Glomerular visceral epithelial cell (primary cell): ENCODE measurements at regions not wholly inside any gene's neighbourhood (a gene's known extent, or its start where the extent isn't known, plus 50 kb on each side); places are given as distances from the start of the nearest gene placed in this dataset.

Experiments used
- DNase-seq: peaks from one replicate; pipeline ENCODE4 v3.0.0-alpha.2; 2016; ENCODE audit errors: extremely low spot score

DNA sequence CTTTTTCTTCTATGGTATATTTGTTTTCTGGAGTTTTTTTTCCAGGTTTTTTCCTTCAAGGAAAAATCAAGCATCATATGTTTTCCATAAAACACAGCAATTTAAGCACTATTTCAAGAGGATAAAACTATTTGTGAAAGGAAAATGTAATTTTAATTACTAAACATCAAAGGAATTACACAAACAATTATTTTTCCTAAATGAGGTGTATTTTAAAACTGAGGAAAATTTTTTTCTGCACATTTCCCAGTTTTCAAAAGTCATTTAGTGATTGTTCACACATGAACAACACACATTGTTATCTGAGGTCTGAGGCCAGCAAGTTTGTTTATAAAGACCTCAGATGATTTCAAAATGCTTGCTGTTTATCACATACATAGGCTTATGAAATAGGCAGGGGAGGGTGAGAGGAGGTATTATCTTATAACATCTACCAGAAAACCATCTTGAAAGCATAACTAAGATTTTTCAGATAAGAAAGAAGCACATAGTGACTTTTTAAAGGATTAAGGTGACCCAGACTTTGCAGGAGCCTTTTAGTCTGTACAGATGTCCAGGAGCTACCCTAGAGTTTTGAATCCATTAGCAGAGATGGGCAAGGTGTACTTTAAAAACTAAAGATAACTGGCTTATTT, 381.6 kb downstream of the GJA1 start:
- no peak for DNase-seq

DNA sequence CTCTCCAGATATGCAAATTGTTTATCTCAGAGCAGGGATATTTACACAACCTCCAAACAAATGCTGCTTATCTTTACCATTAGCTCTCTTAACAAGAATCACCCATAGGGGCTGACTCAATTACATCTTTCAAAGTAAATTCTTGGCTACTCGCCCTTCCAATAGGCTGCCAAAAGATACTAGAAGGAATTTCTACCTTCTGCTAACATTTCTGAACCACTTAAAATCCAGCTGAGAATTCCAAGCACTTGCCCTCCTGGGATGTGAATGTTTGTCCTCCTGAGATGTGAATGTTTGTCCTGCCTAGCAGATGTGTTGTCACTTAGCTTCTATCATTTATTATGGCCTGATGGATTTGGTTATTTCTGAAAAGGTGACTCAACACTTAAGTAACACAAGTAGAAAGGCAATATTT, 388.0 kb downstream of the GJA1 start:
- peak; percentile 16 for DNase-seq

DNA sequence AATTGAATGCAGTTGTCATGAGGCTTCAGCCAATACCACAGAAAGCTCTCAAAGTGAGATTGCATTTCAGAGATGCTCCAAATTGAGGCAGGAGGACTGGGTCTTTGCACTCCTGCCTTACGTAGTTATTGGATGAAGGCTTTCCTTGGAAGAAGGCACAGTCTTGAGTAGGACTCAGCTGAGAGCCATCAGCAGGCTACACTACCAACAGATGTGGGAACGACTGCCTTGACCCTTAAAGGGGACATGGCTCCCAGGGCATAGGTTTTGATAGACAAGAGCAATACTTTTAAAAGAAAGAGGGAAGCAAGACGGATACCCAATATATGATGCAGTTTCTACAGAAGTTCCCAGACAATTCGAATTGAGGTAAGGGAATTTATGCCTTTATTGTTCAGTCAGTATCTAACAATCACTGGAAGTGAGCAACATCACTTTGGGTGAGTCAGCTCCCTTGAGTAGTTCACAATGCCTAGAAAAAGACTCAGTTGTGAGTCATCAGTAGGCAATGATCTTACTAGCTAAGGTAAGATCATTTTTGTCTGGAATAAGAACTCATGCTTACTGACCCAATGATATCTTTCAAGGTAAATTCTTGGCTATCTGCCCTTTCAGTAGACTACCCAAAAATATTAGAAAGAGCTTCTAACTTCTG, 390.8 kb downstream of the GJA1 start:
- peak; percentile 72 for DNase-seq

DNA sequence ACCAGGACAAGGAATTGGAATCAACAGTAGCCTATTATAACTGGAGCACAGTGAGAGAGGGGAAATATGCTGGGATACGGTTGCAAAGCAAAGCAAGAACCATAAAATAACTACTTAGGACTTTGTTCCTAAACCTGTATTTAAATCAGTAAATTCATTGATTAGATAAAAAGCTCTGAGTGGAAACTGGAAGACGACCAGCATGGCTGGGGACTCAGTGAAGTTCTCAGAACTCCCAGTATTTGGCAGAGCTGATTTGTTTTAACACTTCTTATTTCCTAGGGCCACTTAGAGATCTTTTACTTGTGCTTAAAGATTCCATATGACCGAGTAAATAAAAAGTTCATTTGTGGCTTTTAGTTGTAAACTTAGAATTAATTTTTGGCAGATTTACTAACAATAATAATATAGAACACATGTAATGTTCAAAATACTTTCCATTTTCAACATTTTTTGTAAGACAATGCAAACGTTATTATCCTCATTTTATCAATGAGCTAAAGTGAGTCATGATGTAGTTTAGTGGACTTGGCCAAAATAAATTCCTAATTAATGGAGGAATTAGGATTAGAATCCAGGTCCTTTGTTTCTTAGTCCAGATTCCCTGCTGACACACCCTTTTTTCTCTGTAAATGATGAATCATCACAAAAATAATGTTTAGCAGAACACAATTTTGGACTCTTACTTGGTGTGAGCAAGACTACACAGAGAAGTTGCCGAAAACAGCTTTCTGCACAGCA, 392.9 kb downstream of the GJA1 start:
- no peak for DNase-seq

DNA sequence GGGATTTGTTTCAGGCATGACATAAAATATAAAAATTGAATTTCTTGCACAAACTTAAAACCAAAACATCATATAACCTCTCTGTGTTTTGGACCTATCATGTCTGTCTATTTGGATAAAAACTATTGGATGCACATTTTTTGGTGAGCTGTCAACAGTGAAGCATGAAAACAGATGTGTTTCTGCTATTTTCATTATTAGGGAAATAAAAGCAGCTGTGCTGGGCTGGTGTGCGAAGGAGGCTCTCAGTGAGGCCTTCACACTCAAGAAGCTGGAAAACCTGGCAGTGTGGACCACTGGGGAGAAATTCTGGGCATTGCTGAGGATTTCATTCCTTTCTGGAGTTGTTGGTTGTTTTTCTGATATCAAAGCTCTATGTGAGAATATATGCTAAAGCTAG, 395.3 kb downstream of the GJA1 start:
- no peak for DNase-seq

DNA sequence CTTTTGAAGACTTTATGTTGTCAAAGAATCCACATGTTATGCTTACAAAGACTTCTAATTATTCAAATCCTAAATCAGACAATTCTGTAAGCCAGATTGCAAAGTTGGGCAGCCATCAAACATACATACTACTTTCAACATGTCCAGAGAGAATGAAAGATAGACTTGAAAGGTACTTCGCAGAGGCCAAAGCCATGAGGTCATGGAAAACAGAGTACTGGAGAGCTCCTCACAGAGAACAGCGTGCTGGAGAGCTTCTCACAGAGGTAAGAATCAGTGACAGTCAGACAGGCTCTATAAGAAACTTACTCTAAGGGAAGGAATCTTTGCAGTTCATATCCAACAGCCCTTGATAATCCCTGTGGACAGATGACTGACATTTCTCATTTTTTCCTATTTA, 400.2 kb downstream of the GJA1 start:
- DNase-seq, result no peak

DNA sequence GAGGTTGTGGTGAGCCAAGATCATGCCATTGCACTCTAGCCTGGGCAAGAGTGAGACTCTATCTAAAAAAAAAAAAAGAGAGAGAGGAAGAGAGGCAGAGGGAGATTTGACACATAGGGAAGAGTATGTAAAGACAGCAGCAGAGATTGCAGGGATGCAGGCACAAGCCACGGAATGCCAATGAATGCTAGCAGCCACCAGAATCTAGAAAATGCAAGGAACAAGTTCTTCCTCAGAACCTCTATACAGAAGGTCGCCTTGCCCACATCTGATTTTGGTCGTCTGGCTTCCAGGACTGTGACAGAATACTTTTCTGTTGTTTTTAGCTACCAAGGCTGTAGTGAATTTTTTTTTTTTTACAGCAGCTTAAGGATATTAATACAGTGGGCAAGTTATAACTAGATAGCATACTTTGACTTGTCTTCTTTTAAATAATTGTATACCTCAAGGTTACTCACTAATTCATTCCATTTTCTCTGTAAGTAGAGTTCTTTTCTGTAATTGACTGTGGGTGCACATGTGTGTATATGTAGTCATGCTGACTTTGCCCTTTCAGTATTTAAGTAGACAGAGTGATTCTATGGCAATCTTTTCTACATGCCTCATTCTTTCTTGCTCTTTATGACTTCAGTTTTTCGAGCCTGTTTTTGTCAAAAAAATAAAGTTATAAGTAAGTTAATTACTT, 402.2 kb downstream of the GJA1 start:
- DNase-seq, result no peak

DNA sequence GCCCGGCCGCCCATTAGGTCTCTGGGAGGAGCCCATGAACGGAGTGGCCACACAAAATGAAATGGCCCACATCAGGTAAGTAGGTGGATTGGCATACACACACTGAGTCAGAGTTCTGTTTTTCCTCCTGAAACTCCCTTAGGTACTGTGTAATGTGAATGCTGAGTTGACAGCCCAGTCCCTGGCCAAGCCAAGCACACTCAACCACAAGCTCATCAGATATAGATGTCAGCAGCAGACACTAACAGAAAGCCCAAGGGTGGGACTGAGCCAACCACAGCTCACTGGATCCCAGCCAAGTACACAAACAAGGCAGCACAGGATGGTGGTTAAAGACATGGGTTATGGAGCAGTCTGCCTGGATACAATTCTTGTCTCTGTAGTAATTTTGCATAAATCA, 403.4 kb downstream of the GJA1 start:
- peak; percentile 88 for DNase-seq

DNA sequence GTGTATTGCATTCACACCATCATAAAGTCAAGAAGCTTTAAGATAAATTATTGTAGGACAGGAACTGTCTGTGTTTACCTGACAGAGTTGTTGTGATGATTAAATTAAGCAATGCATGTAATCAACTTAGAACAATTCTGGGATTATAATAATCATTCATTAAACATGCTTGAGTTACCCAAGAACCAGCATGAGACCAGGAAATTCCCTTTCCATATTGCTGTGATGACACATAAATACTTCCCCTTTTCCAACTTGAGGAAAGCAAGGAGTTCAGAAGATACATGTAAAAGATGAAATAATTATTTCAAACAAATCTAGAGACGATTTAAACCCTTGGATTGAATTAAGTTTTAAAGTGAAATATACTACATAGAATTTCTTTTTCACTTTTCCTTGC, 404.4 kb downstream of the GJA1 start:
- no peak for DNase-seq

DNA sequence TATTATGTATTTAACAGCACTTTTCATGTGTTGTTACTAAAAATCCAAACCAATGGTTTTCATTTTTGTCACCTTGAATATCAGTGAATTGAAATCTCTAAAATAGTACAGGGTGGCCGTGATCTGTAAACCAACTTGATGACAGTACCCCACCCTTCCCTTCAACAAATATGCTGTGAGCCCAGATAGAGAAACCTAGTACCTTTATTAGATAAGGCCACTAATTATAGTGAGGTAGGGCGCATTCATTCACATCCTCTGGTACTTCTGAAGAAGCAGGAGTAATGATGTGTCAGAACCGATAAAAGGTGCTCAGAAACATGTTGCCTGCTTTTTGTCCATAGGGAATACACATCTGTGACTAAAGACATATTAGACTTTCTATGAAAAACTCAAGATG, 409.5 kb downstream of the GJA1 start:
- DNase-seq, result no peak

DNA sequence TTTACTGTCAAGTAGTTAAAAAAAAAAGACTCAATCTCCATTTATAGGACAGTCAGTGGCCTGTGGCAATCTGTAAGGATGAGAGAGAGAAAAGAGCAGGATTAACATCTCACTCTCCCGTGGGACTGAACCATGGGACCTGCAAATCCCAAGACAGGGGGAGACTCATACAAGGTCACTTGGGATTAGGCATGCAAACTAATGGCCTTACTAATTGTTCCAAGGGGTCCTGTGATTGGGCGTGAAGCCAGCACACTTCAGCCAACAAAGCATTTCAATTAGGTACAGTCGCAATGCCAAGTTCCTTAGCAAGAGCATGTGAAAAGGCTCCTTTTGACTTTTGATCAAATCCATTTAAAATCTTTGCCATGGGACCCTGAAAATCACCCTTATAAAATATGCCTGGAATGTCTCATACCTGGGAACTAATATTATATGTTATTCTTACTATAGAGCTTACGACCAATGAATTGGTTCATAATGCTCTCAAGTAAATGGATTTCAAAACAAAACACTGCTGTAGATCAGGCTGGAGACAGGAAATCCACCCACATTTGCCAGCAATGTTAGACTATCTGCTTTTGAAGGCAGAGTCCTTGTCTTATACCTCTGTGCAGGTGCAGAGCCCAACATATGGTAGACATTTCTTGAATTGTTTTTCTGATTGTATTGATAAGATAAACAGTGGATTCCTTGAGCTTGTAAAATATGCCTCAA, 412.5 kb downstream of the GJA1 start:
- DNase-seq, result no peak

DNA sequence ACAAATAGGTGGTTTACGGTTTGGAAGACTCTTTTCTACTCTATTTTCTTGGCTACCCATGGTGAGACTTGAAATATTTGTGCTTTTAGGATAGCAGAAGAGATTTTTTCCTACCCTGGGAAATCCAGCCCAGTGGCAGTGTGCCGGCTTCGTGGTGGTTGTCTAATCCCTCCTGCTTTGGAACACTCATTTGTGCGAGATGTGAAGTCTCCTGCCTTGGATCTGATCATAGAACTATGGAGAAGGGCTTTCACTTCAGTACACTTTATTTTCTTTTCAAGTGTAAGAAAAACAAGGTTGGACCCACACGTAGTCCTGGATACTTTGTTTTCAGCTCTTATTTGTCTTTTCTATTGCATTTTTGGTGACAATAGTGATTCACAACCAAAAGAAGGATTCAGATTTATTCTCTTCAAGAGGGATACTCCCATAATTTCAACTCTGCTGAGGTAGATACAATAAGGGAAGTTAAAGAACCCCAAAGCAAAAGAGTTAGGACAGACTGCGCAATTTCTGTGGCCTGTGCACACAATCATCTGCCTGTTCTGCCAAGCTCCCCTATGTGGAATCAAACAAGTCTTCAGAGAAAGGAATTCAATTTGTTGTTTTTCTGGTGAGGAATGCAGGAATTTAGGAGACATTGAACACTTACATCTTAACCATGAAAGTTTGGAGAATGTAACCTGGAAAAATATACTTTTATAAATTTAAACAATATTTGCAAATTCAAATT, 413.2 kb downstream of the GJA1 start:
- no peak for DNase-seq

DNA sequence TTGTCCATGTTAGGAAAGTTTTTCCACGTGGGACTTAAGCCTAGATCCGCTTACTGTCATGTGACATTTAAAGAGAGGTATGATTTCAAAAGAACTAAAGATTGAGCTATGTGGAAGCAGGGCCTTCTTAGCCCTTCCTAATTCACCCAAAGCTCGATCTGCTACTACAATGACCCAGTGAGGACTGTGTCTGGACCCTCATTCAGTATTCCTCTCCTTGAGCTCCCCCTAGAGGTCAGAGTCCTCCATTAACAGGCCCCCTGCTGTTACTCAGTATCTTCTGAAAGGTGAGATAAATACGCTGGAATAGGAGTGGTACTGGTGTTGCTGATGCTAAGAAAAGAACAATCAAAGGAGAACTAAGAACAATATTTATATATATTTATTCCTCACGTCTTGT, 414.0 kb downstream of the GJA1 start:
- peak; percentile 73 for DNase-seq

DNA sequence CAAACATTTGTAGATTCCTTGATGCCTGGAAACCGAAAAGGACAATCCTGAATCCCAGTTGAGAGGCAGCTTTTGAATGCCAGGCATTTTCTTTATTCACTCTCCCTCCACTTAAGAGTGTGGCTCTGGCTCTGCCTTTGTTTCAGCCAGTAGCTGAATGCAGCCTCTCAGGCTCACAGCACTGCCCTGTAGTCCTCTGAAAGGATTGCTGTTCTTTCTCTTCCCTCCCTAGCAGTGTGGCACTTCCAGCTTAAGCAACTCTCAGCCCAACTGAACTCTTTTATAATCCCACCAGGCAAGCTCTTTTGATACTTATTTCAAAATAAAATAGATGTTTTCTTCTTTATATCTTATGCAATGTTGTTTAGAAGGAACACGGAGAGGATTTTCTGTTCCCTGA, 415.6 kb downstream of the GJA1 start:
- no peak for DNase-seq

DNA sequence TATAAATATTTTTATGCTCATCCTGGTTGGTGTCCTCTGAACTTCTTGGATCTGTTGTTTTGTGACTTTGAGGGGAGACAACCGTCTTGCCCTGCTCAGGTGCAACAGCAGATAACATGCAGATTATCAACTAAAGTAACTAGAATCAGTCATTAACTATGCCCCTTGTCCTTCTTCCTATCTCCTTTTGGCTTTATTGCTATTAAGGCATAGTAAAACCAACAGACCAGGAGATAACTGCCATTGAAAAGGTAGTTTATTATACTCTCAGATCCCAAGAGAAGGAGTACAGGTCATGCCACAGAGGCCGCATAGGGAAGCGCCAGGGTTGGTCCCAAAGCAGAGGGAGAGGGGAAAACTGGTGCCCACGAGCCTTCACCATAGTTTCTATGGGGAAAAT, 418.2 kb downstream of the GJA1 start:
- DNase-seq, result no peak

DNA sequence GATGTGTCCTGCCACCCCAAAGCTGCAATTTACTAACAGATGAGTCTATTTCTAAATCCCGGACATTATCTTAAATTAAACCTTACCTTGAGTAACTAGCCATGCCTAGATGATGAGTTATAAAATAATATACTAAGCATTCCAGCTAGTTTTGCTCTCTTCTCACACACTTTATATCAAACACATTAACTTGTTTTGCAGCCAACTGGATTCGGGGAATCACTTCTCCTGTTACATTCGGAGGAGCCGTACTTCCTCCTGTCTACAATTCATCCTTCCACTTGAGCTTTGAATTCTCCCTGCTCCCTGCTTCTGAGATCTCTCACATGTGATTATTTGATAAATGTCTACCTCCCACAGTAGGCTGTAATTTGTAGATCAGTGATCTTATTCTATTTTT, 420.1 kb downstream of the GJA1 start:
- DNase-seq, result no peak

DNA sequence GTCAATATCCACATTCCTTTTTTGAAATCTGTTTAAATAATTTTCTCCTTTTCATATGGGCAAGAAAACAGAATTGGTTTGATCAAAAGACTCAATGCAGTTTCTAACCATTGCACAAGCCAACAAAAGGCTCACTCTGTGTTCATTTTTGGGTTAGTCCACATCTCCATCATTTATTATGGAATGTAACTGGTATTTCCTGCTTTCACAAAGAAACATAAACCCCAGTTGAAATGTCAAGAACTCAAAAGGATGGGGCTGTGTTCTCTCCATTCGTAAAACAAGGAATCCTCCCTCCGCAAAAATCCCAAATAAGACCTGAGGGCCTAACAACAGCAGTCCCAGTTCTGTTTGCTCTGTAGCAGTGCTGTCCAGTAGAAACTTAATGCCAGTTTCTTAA, 420.9 kb downstream of the GJA1 start:
- DNase-seq, result no peak

DNA sequence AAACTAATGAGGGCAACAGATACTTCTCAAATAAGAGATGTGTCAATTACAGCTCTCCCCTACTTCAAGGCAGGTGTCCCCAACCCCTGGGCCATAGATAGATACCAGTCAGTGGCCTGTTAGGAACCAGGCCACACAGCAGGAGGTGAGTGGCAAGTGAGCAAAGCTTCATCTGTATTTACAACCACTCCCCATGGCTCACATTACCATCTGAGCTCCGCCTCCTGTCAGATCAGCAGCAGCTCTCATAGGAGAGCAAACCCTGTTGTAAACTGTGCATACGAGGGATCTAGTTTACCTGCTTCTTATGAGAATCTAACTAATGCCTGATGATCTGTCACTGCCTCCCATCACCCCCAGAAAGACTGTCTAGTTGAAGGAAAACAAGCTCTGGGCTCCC, 422.1 kb downstream of the GJA1 start:
- DNase-seq, result no peak

DNA sequence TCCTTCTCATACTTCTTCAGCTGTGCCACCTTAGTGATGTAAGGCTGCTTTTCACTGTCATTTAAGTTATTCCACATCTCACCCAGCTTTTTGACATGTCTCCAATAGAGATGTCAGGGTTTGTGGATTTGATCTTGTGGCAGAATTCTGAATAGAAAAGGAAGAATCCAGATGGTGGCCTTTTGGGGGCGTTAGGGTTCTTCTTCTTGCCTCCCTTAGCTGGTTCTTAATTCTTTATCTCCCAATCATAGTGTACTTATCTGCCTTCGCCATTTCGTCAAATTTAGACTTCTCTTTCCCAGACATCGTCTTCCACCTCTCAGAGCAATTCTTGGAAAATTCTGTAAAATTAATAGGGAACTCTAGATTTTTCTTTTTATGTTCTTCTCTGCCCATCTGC, 422.9 kb downstream of the GJA1 start:
- no peak for DNase-seq

DNA sequence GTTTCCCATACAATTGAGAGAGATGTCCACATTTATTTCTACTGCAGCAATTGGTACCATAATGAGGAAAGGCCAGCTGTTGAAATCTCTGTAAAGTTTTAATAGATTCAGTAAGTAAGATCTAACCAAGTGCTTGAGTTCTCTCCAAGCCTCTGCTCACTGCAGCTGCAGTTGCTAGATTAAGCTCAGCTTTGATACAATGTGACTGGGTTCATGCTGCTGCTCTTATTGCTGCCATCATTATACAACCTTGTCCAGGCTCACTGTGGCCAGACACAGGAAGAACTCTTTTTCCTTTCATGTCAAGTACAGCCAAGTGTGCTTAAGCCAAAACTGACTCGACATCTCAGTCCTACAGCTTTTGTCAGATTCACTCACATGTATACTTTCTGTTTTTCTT, 423.5 kb downstream of the GJA1 start:
- no peak for DNase-seq

DNA sequence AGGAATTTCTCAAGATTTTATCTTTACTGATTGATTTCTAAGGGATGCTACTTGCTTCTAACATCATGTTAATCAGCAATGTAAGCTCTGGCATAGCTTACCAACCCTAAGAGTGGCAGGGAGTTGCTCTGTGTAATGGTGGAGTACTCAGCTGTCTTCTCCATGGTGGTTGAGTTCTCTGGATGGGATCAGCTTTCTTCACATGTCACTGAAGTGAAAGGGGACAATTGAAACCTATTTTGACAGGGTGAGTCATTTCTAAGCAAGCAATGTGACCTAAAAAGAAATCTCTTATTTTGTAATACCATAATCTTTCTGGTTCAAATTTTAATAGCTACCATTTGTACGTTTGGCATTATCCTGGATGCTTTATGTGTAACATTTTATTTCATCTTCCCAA, 430.4 kb downstream of the GJA1 start:
- DNase-seq, result no peak
